H1 (cell line): ENCODE measurements at regions not wholly inside any gene's neighbourhood (a gene's known extent, or its start where the extent isn't known, plus 50 kb on each side); places are given as distances from the start of the nearest gene placed in this dataset.
A peak's percentile ranks its signal among the peaks of the same experiment; 100 is the strongest.

Source experiments
- CTCF ChIA-PET: fragments of 300-600 bp; sonication (Branson Sonifier 250); formaldehyde crosslinking; loops from one replicate; lab custom pipeline; 2021; ENCODE audit not compliant: partially characterized antibody; lab: Charles Lee
- POLR2A ChIA-PET: fragments of 300-600 bp; sonication (Branson Sonifier 250); formaldehyde crosslinking; loops from one replicate; lab custom pipeline; 2021; ENCODE audit warnings: inconsistent platforms; ENCODE audit not compliant: partially characterized antibody; lab: Charles Lee
- DNase-seq, 2 experiments: peaks; one replicate each; pipeline versions ENCODE4 v3.0.0 to v3.0.0-alpha.2; 2010 to 2022; ENCODE audit warnings: low spot score in 2 of 2, low read depth in 1 of 2, mixed read lengths in 1 of 2
- FAIRE-seq: peaks from 2 replicates; lab custom pipeline; 2011; peaks lifted over from hg19 to GRCh38; lab: Jason Lieb, UNC
- H2AFZ ChIP-seq: 2 replicates; pipeline ENCODE4 v1.8.1; 2012; ENCODE audit warnings: low read length, inconsistent platforms
- H2AK5ac ChIP-seq: 2 replicates; pipeline ENCODE4 v1.6.1; 2013; ENCODE audit warnings: low read depth, low read length
- H2BK120ac ChIP-seq: replicated peaks from 2 replicates; pipeline ENCODE3; 2013; ENCODE audit warnings: low read depth, low read length, inconsistent platforms
- H2BK12ac ChIP-seq: 2 replicates; pipeline ENCODE4 v1.6.1; 2013; ENCODE audit warnings: low read depth, low read length
- H2BK15ac ChIP-seq: 2 replicates; pipeline ENCODE4 v1.6.1; 2013; ENCODE audit warnings: low read length
- H2BK20ac ChIP-seq: 2 replicates; pipeline ENCODE4 v1.6.1; 2013; ENCODE audit warnings: low read length
- H2BK5ac ChIP-seq: 2 replicates; pipeline ENCODE4 v1.6.1; 2013; ENCODE audit warnings: low read depth, low read length
- H3K14ac ChIP-seq: 2 replicates; pipeline ENCODE4 v1.6.1; 2013; ENCODE audit warnings: inconsistent platforms; ENCODE audit not compliant: insufficient read length
- H3K18ac ChIP-seq: 2 replicates; pipeline ENCODE4 v1.6.1; 2013; ENCODE audit warnings: low read length; ENCODE audit errors: extremely low read depth
- H3K23ac ChIP-seq: 2 replicates; pipeline ENCODE4 v1.6.1; 2013; ENCODE audit warnings: inconsistent platforms; ENCODE audit not compliant: insufficient read length
- H3K23me2 ChIP-seq: 2 replicates; pipeline ENCODE4 v1.6.1; 2013; ENCODE audit warnings: low read depth, low read length
- H3K27ac ChIP-seq: 2 replicates; pipeline ENCODE4 v1.6.1; 2011; ENCODE audit warnings: low read depth, low read length, inconsistent platforms
- H3K27me3 ChIP-seq, 4 experiments: replicated peaks in 1 of 4; 1 replicate in 1 of 4; 2 replicates in 3 of 4; pipeline versions ENCODE4 v1.6.1 to v1.8.1; 2011 to 2013; ENCODE audit warnings: low read length in 3 of 4, mild to moderate bottlenecking in 3 of 4, inconsistent platforms in 2 of 4, mixed read lengths in 2 of 4, moderate library complexity in 1 of 4; ENCODE audit not compliant: control insufficient read depth in 3 of 4, insufficient read depth in 3 of 4; ENCODE audit errors: extremely low read depth in 1 of 4
- H3K36me3 ChIP-seq, 4 experiments: 2 replicates each; pipeline versions ENCODE4 v1.6.1 to v1.8.1; 2011 to 2013; ENCODE audit warnings: mild to moderate bottlenecking in 4 of 4, low read length in 3 of 4, moderate library complexity in 2 of 4, control low read depth in 1 of 4, inconsistent platforms in 1 of 4; ENCODE audit not compliant: insufficient read depth in 4 of 4, control insufficient read depth in 2 of 4
- H3K4ac ChIP-seq: replicated peaks from 2 replicates; pipeline ENCODE3; 2013; ENCODE audit warnings: low read length, low read depth, mixed read lengths, inconsistent platforms; ENCODE audit not compliant: insufficient read length
- H3K4me1 ChIP-seq, 4 experiments: replicated peaks in 1 of 4; 1 replicate in 1 of 4; 2 replicates in 3 of 4; pipeline versions ENCODE4 v1.6.1 to v1.8.1; 2011 to 2013; ENCODE audit warnings: low read length in 3 of 4, inconsistent platforms in 2 of 4, mixed read lengths in 1 of 4; ENCODE audit not compliant: insufficient read depth in 4 of 4, control insufficient read depth in 3 of 4
- H3K4me2 ChIP-seq, 2 experiments: 2 replicates each; pipeline versions ENCODE4 v1.6.1 to v1.8.1; 2011 to 2013; ENCODE audit warnings: low read depth in 2 of 2, low read length in 2 of 2, control low read depth in 1 of 2, inconsistent platforms in 1 of 2, mild to moderate bottlenecking in 1 of 2; ENCODE audit not compliant: insufficient read depth in 1 of 2
- H3K4me3 ChIP-seq, 4 experiments: fragments of 200-600, 300-600 bp in 1 of 4; sonication (generic), shearing (Covaris generic), sonication (Bioruptor Twin) in 1 of 4; 2 replicates each; pipeline versions ENCODE4 v1.5.1 to v1.8.1; 2011 to 2016; ENCODE audit warnings: low read length in 4 of 4, low read depth in 3 of 4, control low read depth in 2 of 4, inconsistent platforms in 2 of 4, mild to moderate bottlenecking in 2 of 4, mixed read lengths in 1 of 4, moderate library complexity in 1 of 4; ENCODE audit not compliant: insufficient read depth in 2 of 4; ENCODE audit errors: extremely low read depth in 1 of 4
- H3K56ac ChIP-seq: replicated peaks from 2 replicates; pipeline ENCODE3; 2013; ENCODE audit warnings: low read depth, mild to moderate bottlenecking, mixed read lengths, low read length, inconsistent platforms; ENCODE audit not compliant: insufficient read length
- H3K79me1 ChIP-seq: 2 replicates; pipeline ENCODE4 v1.6.1; 2013; ENCODE audit warnings: low read depth, low read length, control low read depth
- H3K79me2 ChIP-seq, 2 experiments: 2 replicates each; pipeline versions ENCODE4 v1.6.1 to v1.8.1; 2012 to 2013; ENCODE audit warnings: low read length in 2 of 2, mild to moderate bottlenecking in 2 of 2, inconsistent platforms in 1 of 2; ENCODE audit not compliant: insufficient read depth in 2 of 2, control insufficient read depth in 1 of 2
- H3K9ac ChIP-seq, 4 experiments: replicated peaks in 1 of 4; 1 replicate in 1 of 4; 2 replicates in 3 of 4; pipeline versions ENCODE4 v1.6.1 to v1.8.1; 2011 to 2013; ENCODE audit warnings: low read depth in 3 of 4, low read length in 3 of 4, control low read depth in 2 of 4, mild to moderate bottlenecking in 2 of 4, moderate library complexity in 2 of 4, inconsistent platforms in 1 of 4; ENCODE audit errors: extremely low read depth in 1 of 4
- H3K9me3 ChIP-seq, 2 experiments: 2 replicates each; pipeline versions ENCODE4 v1.6.1 to v1.8.1; 2012 to 2013; ENCODE audit warnings: mild to moderate bottlenecking in 2 of 2, moderate library complexity in 2 of 2, control low read depth in 1 of 2, inconsistent platforms in 1 of 2, low read depth in 1 of 2, low read length in 1 of 2, mixed read lengths in 1 of 2; ENCODE audit not compliant: insufficient read depth in 2 of 2
- H4K20me1 ChIP-seq, 2 experiments: replicated peaks in 1 of 2; 2 replicates each; pipeline versions ENCODE3 to v1.8.1; 2011 to 2013; ENCODE audit warnings: inconsistent platforms in 2 of 2, low read length in 2 of 2, mild to moderate bottlenecking in 1 of 2; ENCODE audit not compliant: insufficient read depth in 2 of 2, control insufficient read depth in 1 of 2
- H4K5ac ChIP-seq: 2 replicates; pipeline ENCODE4 v1.6.1; 2013; ENCODE audit warnings: low read length, low read depth, mixed read lengths, inconsistent platforms; ENCODE audit not compliant: insufficient read length
- H4K8ac ChIP-seq: 2 replicates; pipeline ENCODE4 v1.8.0; 2013; ENCODE audit warnings: mild to moderate bottlenecking, moderate library complexity, low read length, inconsistent platforms; ENCODE audit not compliant: insufficient read depth; ENCODE audit errors: extremely low read depth
- H4K91ac ChIP-seq: replicated peaks from 2 replicates; pipeline ENCODE3; 2013; ENCODE audit warnings: low read length, mixed read lengths, inconsistent platforms; ENCODE audit not compliant: insufficient read length
- CHD1 ChIP-seq: IDR thresholded peaks from 2 replicates; pipeline ENCODE4 v1.6.1; 2012; ENCODE audit warnings: low read depth, low read length, improper control_type of control experiment
- EGR1 ChIP-seq: IDR thresholded peaks from 2 replicates; pipeline ENCODE4 v1.6.1; 2011; ENCODE audit warnings: low read depth, low read length, borderline replicate concordance
- GABPA ChIP-seq: IDR thresholded peaks from 2 replicates; pipeline ENCODE4 v1.6.1; 2011; ENCODE audit warnings: mild to moderate bottlenecking, low read length, moderate library complexity, borderline replicate concordance; ENCODE audit not compliant: insufficient read depth
- JUND ChIP-seq: IDR thresholded peaks from 2 replicates; pipeline ENCODE4 v1.6.1; 2011; ENCODE audit warnings: mild to moderate bottlenecking, improper control_type of control experiment, low read length
- KDM1A ChIP-seq: fragments of 200-600, 300-600 bp; sonication (generic); IDR thresholded peaks from 2 replicates; pipeline ENCODE4 v1.7.1; 2016; ENCODE audit warnings: mild to moderate bottlenecking, low read length, borderline replicate concordance
- POLR2A ChIP-seq, 2 experiments: IDR thresholded peaks; 1 replicate in 1 of 2; 2 replicates in 1 of 2; pipeline ENCODE4 v1.6.1; 2011; ENCODE audit warnings: low read depth in 2 of 2, low read length in 2 of 2, mild to moderate bottlenecking in 2 of 2; ENCODE audit errors: control extremely low read depth in 1 of 2
- POU5F1 ChIP-seq: IDR thresholded peaks from 2 replicates; pipeline ENCODE4 v1.6.1; 2011; ENCODE audit warnings: low read depth, mild to moderate bottlenecking, low read length, moderate library complexity
- RBBP5 ChIP-seq: IDR thresholded peaks from 2 replicates; pipeline ENCODE4 v1.7.1; 2012; ENCODE audit warnings: low read depth, mild to moderate bottlenecking, inconsistent platforms, low read length, moderate library complexity, borderline replicate concordance
- SAP30 ChIP-seq: fragments of 300-600 bp; sonication (generic); IDR thresholded peaks from 2 replicates; pipeline ENCODE4 v1.7.1; 2012; ENCODE audit warnings: low read length, moderate library complexity, mild to moderate bottlenecking, inconsistent platforms; ENCODE audit not compliant: insufficient read depth, insufficient replicate concordance
- SIRT6 ChIP-seq: IDR thresholded peaks from one replicate; pipeline ENCODE4 v1.7.1; 2012; ENCODE audit warnings: low read length, inconsistent platforms
- SUZ12 ChIP-seq: fragments of 200-600 bp; sonication (generic); IDR thresholded peaks from 2 replicates; pipeline ENCODE4 v1.6.1; 2012; ENCODE audit warnings: mild to moderate bottlenecking, inconsistent platforms, low read length, moderate library complexity, mixed read lengths
- TBP ChIP-seq: IDR thresholded peaks from 2 replicates; pipeline ENCODE4 v1.6.1; 2011; ENCODE audit warnings: low read depth, low read length, improper control_type of control experiment
- WGBS, 2 experiments: shearing (Covaris generic) in 1 of 2; methylation state at CpG; one replicate each; pipeline versions ENCODE4 v1.1.6 to v1.1.7; 2013 to 2015; ENCODE audit warnings: low lambda C conversion rate in 2 of 2, mixed read lengths in 2 of 2, inconsistent platforms in 1 of 2, low coverage in 1 of 2, missing lambda C conversion rate in 1 of 2; ENCODE audit not compliant: insufficient replicate concordance in 2 of 2, insufficient coverage in 1 of 2, insufficient read length in 1 of 2; ENCODE audit errors: extremely low coverage in 1 of 2, missing lambda C conversion rate in 1 of 2; 5-methylcytosine and 5-hydroxymethylcytosine counted together
- TF ChIP-seq, protein P1 (sequence below): IDR thresholded peaks from 2 replicates; pipeline ENCODE4 v1.6.1; 2011; ENCODE audit warnings: low read depth, mild to moderate bottlenecking, low read length; ENCODE audit not compliant: insufficient read depth

DNA sequence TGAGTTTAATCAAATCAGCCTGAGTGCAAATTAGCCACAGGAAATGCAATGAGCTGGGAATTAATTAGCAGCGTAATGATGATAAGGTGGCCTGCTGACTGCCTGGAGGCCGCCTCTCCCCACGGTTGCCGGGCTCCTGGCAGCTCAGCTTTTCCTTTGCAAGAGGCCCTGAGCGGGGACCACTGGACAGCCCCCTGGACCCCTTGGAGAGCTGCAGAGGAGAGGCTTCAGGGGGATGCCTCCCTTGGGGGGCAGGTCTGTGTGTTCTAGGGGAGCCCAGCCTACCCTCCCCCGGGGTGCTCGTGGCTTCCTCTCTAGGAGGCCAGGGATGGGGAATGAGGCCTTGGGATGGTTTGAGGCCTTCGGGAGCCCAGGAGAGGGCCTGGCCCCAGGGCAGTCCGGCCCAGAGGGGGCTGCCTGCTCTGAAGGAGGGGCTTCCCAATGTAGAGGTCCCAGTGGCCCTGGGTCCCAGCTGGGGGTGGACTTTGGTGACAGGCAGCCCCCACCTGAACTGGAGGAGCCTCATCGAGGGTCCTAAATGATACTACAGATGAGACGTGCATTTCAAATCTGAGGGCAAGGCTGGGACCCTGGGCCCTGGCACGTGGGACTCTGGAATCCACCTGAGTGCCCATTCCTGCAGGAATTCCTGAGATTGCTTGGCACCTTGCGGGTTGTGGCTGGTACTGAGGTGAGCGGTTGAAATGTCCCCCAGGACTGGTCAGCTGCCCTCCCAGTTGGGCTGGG, 66.4 kb upstream of the BHLHE23 start:
- H2AK5ac ChIP-seq, result no peak overlapping the region
- H3K56ac ChIP-seq, result no peak overlapping the region
- DNase-seq (no peak), FAIRE-seq (no peak)
- H3K27me3 ChIP-seq, result peaks cover 9 to 26% (median 19%) of the 10 kb centered on the region in 4 experiments
- peaks cover 3% of the 10 kb centered on the region; the same call in 1 of the 2 replicates for H3K23me2 ChIP-seq
- no peaks in the 10 kb centered on the region for H4K20me1 ChIP-seq
- peak overlapping the region in 1 of 2 experiments; percentile 59; a peak in 1 of 4 replicates for H3K4me2 ChIP-seq
- H2BK120ac ChIP-seq, result no peak overlapping the region
- H3K79me1 ChIP-seq, result no peaks in the 10 kb centered on the region
- 82% methylated on average over 14 of the region's 14 CpGs; no CpG with 5 or more reads in 1 of the 2 experiments for WGBS, 2 experiments
- no peaks in the 10 kb centered on the region for H3K36me3 ChIP-seq
- no peak overlapping the region for H2BK12ac ChIP-seq
- H2BK5ac ChIP-seq, result no peak overlapping the region
- no peak overlapping the region for H3K27ac ChIP-seq
- no peak overlapping the region for H4K5ac ChIP-seq
- no peak overlapping the region for H3K4ac ChIP-seq
- H3K4me1 ChIP-seq, result peaks cover 0 to 6% (median 1%) of the 10 kb centered on the region in 4 experiments; a peak in 5 of 7 replicates
- H3K18ac ChIP-seq, result no peak overlapping the region
- H3K23ac ChIP-seq, result no peak overlapping the region
- no peak overlapping the region for H3K4me3 ChIP-seq
- no peak overlapping the region for H4K8ac ChIP-seq
- no peak overlapping the region for H2BK15ac ChIP-seq
- ChIA-PET POLR2A (interaction anchor here (0.7 to 1.2 kb wide), 2 partner anchors 9 to 29 kb away, joined by 3 to 4 read pairs; no protein-coding TSS in a partner anchor), CTCF (interaction anchor here (0.6 to 1.9 kb wide), 5 partner anchors 9 to 160 kb away, joined by 3 to 6 read pairs (median 3); no protein-coding TSS in a partner anchor)
- H3K14ac ChIP-seq, result no peak overlapping the region
- no peak overlapping the region for H2BK20ac ChIP-seq
- H2AFZ ChIP-seq, result no peak overlapping the region
- no peaks in the 10 kb centered on the region; a peak in 1 of 4 replicates for H3K9me3 ChIP-seq
- H3K79me2 ChIP-seq, result no peaks in the 10 kb centered on the region
- H3K9ac ChIP-seq, result no peak overlapping the region
- H4K91ac ChIP-seq, result no peak overlapping the region
- TF ChIP-seq SIRT6 (no peak), CHD1 (no peak), JUND (no peak), SAP30 (no peak), SUZ12 (no peak), KDM1A (no peak), EGR1 (no peak), RBBP5 (no peak), GABPA (no peak), TBP (no peak), POLR2A (IDR thresholded peaks at IDR 0.05; ENCODE audit: control extremely low read depth in 1 of 2, low read depth in 2 of 2, low read length in 2 of 2) (no peak), POU5F1 (no peak)
- TF ChIP-seq, protein P1, sequence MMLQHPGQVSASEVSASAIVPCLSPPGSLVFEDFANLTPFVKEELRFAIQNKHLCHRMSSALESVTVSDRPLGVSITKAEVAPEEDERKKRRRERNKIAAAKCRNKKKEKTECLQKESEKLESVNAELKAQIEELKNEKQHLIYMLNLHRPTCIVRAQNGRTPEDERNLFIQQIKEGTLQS, result no peak
